ENCODE measurements at regions not wholly inside any gene's neighbourhood (a gene's known extent, or its start where the extent isn't known, plus 50 kb on each side); places are given as distances from the start of the nearest gene placed in this dataset.

- DNase-seq (ENCODE audit: low spot score) = peak; percentile 81
Observed at GRCh38 chr12:46131732-46132469, 136.9 kb downstream of the SLC38A1 start.

GRCh38 chr12:46127656-46128055 lies 137.3 kb upstream of the SCAF11 start:
- peak; percentile 96 for DNase-seq (ENCODE audit: low spot score)

GRCh38 chr12:46126050-46126727 lies 135.8 kb upstream of the SCAF11 start:
- no peak for DNase-seq (ENCODE audit: low spot score)

GRCh38 chr12:46124848-46125619 lies 134.7 kb upstream of the SCAF11 start:
- peak; percentile 92 for DNase-seq (ENCODE audit: low spot score)

GRCh38 chr12:46124132-46124847 lies 133.9 kb upstream of the SCAF11 start:
- peak; percentile 43 for DNase-seq (ENCODE audit: low spot score)

DNA sequence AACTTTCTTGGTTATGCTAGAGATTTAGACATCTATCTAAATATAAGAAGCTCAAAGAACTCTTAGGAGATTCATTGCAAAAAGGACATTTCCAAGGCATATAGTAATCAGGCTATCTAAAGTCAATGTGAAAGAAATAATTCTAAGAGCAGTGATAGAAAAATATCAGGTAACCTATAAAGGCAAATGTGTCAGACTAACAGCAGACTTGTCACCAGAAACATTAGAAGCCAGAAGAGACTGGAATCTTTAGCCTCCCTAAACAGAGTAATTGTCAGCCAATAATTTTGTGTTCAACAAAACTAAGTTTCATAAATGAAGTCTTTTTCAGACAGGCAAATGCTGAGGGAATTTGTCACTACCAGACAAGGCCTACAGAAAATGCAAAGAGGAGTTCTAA lies 122.0 kb upstream of the SCAF11 start:
- no peak for DNase-seq (ENCODE audit: low spot score)

- DNase-seq (ENCODE audit: low spot score) = no peak
Observed at GRCh38 chr12:46111715-46112114, 121.3 kb upstream of the SCAF11 start.

DNA sequence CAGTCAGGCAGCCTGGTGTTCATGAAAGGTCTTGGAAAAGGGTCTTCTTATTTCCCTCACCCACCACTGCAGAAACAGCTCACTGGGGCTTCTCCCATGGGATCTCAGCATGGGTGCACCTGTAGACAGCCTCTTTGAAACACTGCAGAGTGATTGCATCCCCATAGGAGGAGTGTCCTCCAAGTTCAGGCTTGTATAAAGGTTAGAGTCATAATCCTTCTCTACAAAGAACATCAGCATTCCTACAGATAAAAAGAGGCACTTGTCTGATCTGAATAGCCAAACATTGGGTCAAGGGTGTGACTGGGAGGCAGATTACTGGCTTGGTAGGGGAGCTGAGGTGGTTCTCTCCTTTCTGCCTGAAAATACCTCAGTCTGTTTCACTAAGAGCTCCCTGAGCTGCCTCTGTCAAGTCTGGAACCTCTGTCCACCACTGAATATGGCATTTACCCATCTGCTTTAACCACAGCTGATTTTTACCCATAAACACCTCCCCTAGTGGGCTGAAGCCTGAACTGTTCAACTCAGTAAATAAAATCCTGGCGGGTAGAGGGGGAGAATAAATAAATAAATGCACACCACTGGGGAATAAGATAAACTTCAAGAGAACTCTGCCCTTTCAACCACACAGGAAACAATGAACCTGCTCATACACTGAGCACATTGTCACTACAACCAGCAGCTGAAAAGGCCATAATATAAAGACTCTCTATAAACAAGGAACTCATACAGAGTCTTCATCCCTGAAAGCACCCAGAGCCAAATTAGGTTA lies 120.7 kb upstream of the SCAF11 start:
- DNase-seq (ENCODE audit: low spot score) = no peak

- DNase-seq (ENCODE audit: low spot score) = no peak
Observed at GRCh38 chr12:46110223-46110611, 119.8 kb upstream of the SCAF11 start.

DNA sequence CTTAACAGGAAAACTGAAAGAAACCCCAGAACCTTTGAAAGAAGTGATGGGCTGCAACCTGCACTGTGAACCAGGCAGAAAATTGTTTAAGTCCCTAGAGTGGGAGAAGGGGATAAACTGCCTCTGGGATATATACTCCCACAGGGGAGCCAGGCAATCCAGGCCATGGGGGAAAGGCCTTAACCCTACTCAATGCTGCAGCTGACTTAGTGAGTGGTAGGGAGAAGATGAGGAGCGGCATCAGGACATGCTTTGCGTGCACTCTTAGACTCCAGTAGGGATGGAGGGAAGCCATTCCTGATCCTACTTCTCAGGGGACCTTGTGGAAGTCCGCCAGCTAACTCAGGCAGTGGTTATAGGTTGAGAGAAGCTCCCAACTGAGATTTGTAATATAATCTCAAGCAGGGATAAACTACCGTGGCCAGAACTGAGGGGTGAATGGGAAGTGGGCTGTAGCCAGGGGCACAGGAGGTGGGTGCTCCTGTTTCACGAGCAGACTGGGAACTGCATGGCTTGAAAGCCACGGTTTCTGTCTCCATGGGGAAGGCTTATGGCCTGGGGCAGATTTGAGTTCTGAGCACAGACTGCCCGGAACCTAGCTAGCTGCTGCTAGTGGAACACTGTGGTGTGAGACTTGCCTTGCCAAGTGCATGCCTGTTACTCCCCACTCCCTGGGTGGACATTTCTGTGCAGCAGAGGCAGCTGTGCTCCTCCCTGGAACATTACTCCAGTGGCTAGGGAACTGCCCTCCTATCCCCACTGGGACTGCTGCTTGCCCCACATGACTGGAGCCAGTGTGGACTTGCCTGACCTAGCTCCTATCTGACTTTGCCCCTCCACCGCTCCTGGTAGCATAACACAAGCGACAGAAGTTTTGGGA lies 119.2 kb upstream of the SCAF11 start:
- no peak for DNase-seq (ENCODE audit: low spot score)

GRCh38 chr12:46108721-46109120 lies 118.3 kb upstream of the SCAF11 start:
- DNase-seq (ENCODE audit: low spot score) = no peak

DNA sequence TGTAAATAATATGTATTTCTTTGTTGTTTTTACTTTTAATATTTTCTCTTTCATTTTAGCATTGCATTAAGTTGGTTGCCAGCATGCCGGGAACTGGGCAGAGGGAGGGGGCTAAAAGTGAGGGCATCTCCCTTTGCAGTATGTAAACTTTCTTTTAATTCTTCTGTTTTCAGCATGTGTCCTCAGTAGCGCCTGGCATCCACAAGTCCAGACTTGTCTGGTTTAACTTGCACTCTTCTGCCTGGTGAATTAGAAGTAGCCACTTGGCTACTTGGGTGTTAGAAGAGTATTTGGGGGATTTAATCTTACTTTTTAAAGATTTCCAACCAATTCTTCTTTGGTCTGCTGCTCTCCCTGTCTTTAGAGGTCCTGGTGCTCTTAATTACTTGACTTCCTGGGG lies 117.2 kb upstream of the SCAF11 start:
- no peak for DNase-seq (ENCODE audit: low spot score)

- no peak for DNase-seq (ENCODE audit: low spot score)
Observed at GRCh38 chr12:46105735-46106134, 115.4 kb upstream of the SCAF11 start.

GRCh38 chr12:46103559-46104383 lies 113.4 kb upstream of the SCAF11 start:
- DNase-seq (ENCODE audit: low spot score) = no peak

- DNase-seq (ENCODE audit: low spot score) = no peak
Observed at GRCh38 chr12:46101485-46101869, 111.1 kb upstream of the SCAF11 start.

GRCh38 chr12:46100551-46101484 lies 110.4 kb upstream of the SCAF11 start:
- no peak for DNase-seq (ENCODE audit: low spot score)

DNA sequence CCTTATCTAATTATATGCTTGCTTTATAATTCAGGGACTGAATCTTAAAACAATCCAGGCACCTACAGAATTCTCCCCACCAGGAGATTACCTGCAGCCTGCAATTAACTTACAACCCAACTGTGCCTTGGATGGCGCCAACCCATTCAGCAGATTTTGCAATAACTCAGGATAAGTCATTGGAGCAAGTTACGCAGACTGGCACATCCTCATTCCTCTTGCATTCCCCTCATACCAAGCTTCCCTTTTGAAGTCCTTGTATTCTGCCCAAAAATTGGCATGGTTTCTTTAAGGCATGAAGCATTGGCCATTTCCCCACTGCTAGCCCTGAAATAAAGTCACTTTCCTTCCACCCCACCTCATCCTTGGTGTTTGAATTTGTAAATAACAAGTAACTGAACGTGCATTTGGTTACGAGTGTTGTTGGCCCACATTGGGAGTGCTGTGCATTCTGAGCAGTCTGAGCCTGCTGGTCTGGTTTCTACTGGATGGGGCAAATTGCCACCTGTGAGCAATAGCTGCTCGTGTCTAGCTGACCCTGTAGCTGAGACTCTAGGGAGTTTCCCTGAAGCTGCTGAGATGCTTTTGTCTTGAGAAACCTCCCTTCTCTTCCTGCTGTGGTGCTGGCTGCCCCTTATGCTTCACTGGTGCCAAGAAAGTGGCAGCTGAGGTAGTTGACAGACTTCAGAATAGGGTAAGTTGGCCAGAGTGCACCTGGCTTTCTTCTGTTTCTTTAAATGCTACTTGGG lies 99.2 kb upstream of the SCAF11 start:
- DNase-seq (ENCODE audit: low spot score) = no peak
